Bronchial epithelial cell (primary cell): ENCODE measurements at regions not wholly inside any gene's neighbourhood (a gene's known extent, or its start where the extent isn't known, plus 50 kb on each side); places are given as distances from the start of the nearest gene placed in this dataset.
"Not testable (repeated sequence)": the region's sequence is repeated elsewhere in the genome, so short reads cannot be mapped to it uniquely, and the experiment has no call there.

Experiments used
- DNase-seq: peaks from one replicate; pipeline ENCODE4 v3.0.0-alpha.2; 2010; ENCODE audit warnings: low read depth
- FAIRE-seq: peaks from 2 replicates; lab custom pipeline; 2011; peaks lifted over from hg19 to GRCh38; lab: Jason Lieb, UNC
- H3K27me3 ChIP-seq: 2 replicates; pipeline ENCODE4 v1.5.1; 2011; ENCODE audit warnings: low read length; ENCODE audit not compliant: control insufficient read depth, insufficient read depth
- H3K36me3 ChIP-seq: 2 replicates; pipeline ENCODE4 v1.5.1; 2011; ENCODE audit warnings: low read length; ENCODE audit not compliant: control insufficient read depth, insufficient read depth
- H3K4me3 ChIP-seq: 2 replicates; pipeline ENCODE4 v1.5.1; 2011; ENCODE audit warnings: mild to moderate bottlenecking, low read depth, low read length, control low read depth
- CTCF ChIP-seq: IDR thresholded peaks from 2 replicates; pipeline ENCODE4 v1.5.1; 2011; ENCODE audit warnings: mild to moderate bottlenecking, moderate library complexity, low read length, control low read depth, inconsistent platforms; ENCODE audit not compliant: insufficient read depth, severe bottlenecking

GRCh38 chr11:98358551-98358950 is 662.2 kb upstream of the CNTN5 start:
- no peaks in the 10 kb centered on the region for H3K36me3 ChIP-seq
- FAIRE-seq: no peak
- no peak overlapping the region for H3K4me3 ChIP-seq
- DNase-seq: no peak
- TF ChIP-seq CTCF: no peak
- no peaks in the 10 kb centered on the region for H3K27me3 ChIP-seq

GRCh38 chr11:98365190-98365589 is 655.6 kb upstream of the CNTN5 start:
- no peak for TF ChIP-seq CTCF
- no peak for FAIRE-seq

GRCh38 chr11:98365941-98366340 is 654.8 kb upstream of the CNTN5 start:
- no peaks in the 10 kb centered on the region for H3K36me3 ChIP-seq
- no peaks in the 10 kb centered on the region for H3K27me3 ChIP-seq
- no peak overlapping the region for H3K4me3 ChIP-seq
- TF ChIP-seq CTCF: no peak
- FAIRE-seq (no peak), DNase-seq (no peak)

More at GRCh38 chr11:98365190-98365589, 655.6 kb upstream of the CNTN5 start:
- DNase-seq: peak; percentile 13
- H3K36me3 ChIP-seq: no peaks in the 10 kb centered on the region
- H3K27me3 ChIP-seq: no peaks in the 10 kb centered on the region
- H3K4me3 ChIP-seq: no peak overlapping the region

- no peak overlapping the region for H3K4me3 ChIP-seq
These were observed 630.4 kb upstream of the CNTN5 start for GRCh38 chr11:98390391-98390790.

GRCh38 chr11:98394500-98394899 is 626.2 kb upstream of the CNTN5 start:
- FAIRE-seq, H3K27me3 ChIP-seq, H3K36me3 ChIP-seq, H3K4me3 ChIP-seq: not testable (repeated sequence)
- DNase-seq: peak; percentile 7

More at GRCh38 chr11:98390391-98390790, 630.4 kb upstream of the CNTN5 start:
- no peak for DNase-seq
- no peak for FAIRE-seq
- H3K36me3 ChIP-seq: no peaks in the 10 kb centered on the region
- H3K27me3 ChIP-seq: no peaks in the 10 kb centered on the region
- TF ChIP-seq CTCF: no peak

- H3K27me3 ChIP-seq: no peaks in the 10 kb centered on the region
- H3K36me3 ChIP-seq: no peaks in the 10 kb centered on the region
- FAIRE-seq: no peak
- H3K4me3 ChIP-seq: no peak overlapping the region
- TF ChIP-seq CTCF: no peak
- DNase-seq: no peak
These were observed 622.2 kb upstream of the CNTN5 start for GRCh38 chr11:98398508-98398907.
